Stimulated activated CD8-positive, alpha-beta memory T cell treated with anti-CD3 and anti-CD28 coated beads, Interleukin-4, amount 100 ng/mL, for 24 hours (primary cell): ENCODE measurements at regions not wholly inside any gene's neighbourhood (a gene's known extent, or its start where the extent isn't known, plus 50 kb on each side); places are given as distances from the start of the nearest gene placed in this dataset.
"Not testable (repeated sequence)": the region's sequence is repeated elsewhere in the genome, so short reads cannot be mapped to it uniquely, and the experiment has no call there.

Experiments used
- DNase-seq: peaks from one replicate; pipeline ENCODE4 v3.0.0-alpha.2; 2020; ENCODE audit warnings: low read depth

DNA sequence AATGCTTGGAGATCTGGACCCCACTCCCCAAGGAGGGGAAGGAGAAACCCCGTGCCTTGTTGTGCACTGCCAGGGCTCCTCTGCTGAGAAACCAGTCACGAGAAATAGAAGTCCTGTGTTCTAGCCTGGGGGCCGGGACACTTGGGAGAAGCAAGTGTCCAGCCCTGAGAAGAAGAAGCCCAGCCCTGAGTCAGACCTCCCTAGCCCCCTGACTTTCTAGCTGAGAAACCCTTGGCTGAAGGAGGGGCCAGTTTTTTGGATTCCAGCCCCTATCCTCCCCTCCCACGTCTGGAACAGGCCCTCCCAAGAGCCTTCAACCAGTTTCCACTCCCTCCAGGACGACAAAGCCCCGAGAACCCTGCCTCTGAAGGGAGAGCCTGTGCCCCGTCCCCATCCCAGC, 100.5 kb downstream of the NAV1 start:
- DNase-seq, result no peak

DNA sequence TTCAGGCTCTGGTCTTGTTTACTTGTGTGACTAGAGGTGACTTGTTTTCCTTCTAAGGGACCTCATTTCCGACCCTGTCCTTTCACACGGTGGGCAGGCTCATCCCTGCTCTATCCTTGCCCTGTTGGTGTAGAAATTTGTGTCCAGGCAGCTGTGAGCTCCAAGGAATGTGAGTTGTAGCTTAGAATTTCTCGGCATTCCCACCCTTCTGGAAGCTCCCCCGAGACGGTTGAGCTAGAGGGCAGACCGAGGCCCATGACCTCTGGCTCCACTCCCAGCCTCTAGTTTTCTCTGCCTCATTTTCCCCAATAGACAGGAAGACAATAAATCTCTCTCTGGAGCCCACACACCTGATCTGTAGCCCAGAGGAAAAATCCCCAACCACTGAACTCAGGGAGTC, 100.9 kb downstream of the NAV1 start:
- no peak for DNase-seq

DNA sequence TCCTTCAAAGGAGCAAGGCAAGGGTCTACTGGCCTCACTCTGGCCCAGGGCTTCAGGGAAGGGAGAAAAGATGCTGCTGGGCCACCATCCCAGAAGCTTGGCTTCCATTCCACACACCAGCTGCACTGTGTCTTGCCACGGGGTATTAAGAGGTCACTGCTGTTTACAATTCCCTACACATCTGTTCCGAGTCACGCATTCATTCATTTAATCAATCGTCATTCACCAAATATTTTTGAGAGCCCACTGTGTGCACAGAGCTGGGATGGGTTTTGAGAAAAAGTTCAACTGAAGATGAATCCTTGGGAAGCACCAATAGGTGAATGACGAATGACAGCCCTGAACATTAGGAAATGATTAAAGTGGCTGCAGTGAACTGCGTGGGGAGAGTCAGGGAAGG, 101.7 kb downstream of the NAV1 start:
- no peak for DNase-seq

DNA sequence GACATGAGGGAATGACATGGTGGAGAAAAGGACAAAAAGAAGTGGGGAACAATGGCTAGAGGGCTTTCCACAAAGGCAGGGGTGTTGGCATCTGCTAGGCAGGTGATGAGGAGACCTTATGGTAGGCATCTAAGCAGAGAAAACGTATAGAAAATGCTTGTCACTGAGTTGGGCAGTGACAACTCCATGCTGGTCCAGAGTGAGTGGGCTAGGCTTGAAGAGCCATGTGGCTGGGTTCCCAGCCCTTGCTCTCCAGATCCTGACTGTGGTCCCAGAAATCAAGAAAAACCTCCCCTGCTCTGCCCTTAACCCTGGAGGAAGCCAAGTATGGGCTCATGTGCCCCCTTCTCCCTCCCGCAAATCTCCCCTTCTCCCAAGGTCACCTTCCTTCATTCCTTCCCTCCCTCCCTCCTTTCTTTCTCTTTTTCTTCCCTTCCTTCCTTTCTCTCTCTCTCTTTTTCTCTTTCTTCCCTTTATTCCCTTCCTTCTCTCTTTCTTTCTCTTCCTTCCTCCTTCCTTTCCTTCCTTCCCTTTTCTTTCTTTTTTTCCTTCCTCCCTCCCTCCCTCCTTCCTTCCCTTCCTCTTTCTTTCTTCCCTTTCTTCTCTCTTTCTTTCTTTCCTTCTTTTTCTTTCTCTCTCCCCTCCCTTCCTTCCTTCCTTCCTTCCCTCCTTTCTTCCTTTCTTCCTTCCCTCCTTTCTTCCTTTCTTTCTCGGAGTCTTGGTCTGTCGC, 102.8 kb downstream of the NAV1 start:
- no peak for DNase-seq

DNA sequence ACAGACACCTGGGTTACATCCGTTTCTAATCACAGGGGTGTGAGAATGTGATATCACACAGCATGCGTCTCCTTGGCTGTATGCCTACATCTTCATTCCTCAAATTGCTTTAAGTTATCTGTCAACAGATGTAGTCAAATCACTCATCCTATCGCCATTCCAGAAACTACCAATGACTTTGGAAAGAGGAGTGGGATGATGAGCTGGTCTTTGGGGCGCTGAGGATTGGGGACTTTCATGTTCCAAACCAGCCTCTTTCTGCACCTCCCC, 104.8 kb downstream of the NAV1 start:
- no peak for DNase-seq

GRCh38 chr1:201644197-201644596, 105.3 kb downstream of the NAV1 start:
- DNase-seq, result no peak

- not testable (repeated sequence) for DNase-seq
Observed at GRCh38 chr1:201645000-201645399, 106.1 kb downstream of the NAV1 start.

DNA sequence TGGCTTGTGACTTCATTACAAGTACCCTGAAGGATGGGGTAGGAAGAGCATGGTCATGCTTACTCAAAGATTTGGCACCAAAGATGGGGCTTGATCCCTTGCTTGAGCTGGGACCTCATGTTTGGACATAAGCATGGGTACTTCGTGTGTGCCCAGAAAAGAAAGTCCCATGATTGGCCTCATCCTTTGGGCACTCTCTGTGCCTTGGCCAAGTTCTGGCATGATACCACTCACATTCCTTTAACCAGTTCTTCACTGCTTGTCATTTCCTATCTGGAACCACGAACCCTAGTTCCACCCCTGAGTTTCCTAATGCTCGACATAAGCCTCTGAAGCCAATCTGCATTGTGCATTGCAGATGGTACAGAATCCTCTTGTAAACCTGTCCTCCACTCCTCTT, 107.0 kb downstream of the NAV1 start:
- DNase-seq, result no peak

DNA sequence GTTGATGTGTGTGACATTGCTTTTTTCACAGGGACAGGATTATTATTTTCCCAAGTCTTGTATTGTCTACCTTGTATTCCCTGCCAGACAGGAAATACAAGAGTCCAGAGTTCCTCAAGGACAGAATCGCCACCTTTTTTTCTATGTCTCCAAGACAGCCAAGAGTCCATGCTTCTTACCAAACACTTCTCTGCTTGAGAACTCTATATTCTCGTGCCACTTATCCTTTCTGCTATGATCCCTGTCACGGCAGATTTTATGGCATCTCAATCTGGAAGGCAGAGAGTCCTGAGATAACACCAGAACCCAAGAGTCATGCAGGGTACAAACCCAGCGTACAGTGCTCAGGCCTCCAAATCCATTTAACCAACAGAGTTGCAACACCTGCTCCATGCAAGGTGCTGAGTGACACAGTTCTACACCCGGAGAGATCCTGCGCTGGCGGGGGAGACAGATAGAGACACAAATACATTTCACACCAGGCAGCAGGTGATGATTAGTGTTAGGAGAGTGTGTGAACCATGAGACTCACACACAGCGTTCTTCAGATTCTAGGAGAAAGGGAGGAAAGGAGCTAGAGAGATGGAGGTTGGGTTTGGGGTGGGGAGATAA, 107.6 kb downstream of the NAV1 start:
- no peak for DNase-seq

GRCh38 chr1:201647094-201647493, 108.2 kb downstream of the NAV1 start:
- DNase-seq, result no peak

DNA sequence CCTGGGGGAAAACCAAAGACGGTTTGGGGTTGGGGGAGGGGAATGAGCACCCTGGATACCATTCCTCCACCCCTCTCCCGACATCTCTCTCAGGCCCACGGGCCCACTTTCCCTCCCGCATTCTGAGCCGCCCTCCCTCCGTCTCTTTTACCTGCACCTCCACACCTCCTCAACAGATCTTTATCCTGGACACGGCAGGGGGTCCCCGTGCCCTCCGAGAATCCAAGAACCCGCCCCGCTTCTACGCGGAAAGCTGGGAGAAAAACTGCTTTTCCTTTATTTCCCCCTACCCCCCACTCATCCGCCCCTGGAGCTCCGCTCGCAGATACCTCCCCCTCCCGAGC, 108.8 kb downstream of the NAV1 start:
- no peak for DNase-seq

DNA sequence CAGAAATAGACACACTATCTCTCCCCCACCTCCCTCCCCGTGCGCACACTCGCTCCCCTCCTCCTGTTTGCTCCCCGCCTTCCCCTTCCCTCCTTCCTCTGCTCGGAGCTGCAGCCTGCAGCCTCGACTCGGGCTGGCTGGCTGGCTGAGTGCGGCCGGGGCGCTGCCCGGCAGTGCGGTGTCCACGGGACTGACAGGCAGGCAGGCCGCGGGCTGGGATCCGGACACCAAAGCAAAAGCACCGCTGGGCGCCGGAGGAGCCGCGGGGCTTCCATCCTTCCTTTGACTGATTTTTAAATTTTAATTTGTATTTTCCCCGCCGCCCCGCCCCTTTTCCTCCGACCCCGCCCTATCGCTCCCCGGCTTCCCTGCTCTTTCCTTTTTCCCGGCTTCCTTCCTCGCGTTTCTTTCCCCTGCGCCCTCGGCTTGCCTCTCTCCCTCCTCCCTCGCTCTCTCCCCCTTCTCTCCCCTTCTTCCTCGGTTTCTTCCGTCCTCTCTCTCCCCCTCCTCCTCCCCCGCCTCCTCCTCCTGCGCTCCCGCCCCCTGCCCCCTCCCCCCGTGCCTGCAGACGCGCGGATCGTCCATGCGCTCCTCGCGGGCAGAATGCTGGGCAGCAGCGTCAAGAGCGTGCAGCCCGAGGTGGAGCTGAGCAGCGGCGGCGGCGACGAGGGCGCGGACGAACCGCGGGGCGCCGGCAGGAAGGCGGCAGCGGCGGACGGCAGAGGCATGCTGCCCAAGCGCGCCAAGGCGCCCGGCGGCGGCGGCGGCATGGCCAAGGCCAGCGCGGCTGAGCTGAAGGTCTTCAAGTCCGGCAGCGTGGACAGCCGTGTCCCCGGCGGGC, 109.4 kb downstream of the NAV1 start:
- DNase-seq, result no peak

GRCh38 chr1:201648907-201649721, 110.2 kb downstream of the NAV1 start:
- DNase-seq, result no peak

- no peak for DNase-seq
Observed at GRCh38 chr1:201649761-201650622, 111.1 kb downstream of the NAV1 start.

- no peak for DNase-seq
Observed at GRCh38 chr1:201650623-201650933, 111.7 kb downstream of the NAV1 start.

GRCh38 chr1:201652181-201652580, 113.3 kb downstream of the NAV1 start:
- no peak for DNase-seq

DNA sequence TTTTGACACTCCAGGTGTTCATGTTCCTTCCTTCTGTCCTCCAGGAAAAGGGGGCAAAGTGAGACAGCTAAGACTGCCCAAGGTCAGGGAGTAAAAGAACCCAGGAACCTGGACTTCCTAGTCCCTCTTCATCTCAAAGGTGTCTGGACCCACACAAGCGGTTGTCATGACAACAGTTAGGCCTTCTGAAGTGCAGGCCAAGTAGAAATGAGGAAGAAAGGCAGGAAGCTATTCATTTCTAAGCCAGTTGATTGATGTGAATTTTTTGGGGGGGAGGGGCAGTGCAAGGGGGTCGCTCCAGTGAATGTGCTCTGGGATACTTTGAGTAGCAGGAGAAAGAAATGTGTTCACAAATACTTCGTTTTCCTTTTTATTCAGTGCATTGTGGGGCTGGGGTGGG, 114.3 kb downstream of the NAV1 start:
- DNase-seq, result no peak

GRCh38 chr1:201653883-201654282, 115.0 kb downstream of the NAV1 start:
- no peak for DNase-seq

- DNase-seq, result no peak
Observed at GRCh38 chr1:201655243-201655642, 116.3 kb downstream of the NAV1 start.

DNA sequence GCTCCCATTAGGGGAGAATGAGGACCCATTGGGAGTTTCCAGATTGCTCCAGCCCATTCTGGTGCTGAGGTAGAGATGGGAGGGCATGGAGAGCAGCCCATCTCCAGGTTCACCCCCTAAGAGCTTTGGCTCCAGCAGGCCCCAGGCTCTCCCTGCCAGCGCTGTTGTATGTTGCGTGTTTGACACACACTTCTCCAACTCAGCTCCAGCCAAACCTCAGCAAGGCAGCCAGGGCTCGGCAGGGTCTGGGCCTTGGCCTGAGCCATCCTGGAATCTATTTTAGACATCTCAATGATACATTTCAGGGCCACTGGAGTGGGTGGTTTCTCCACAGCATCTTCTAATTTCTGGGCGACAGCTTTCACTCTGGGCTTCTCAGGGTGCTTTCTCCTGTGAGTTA, 117.0 kb downstream of the NAV1 start:
- DNase-seq, result no peak

- DNase-seq, result no peak
Observed at GRCh38 chr1:201656311-201657032, 117.5 kb downstream of the NAV1 start.
